OCI-LY1 (cell line): ENCODE measurements at regions not wholly inside any gene's neighbourhood (a gene's known extent, or its start where the extent isn't known, plus 50 kb on each side); places are given as distances from the start of the nearest gene placed in this dataset.

Source experiments
- H2AFZ ChIP-seq: fragments of 200-600 bp; sonication (generic), shearing (Covaris generic); 2 replicates; pipeline ENCODE4 v1.6.0; 2014; ENCODE audit warnings: antibody characterized with exemption, mild to moderate bottlenecking, low read length
- H3F3A ChIP-seq: fragments of 200-600 bp; sonication (generic), shearing (Covaris generic); 2 replicates; pipeline ENCODE4 v1.6.0; 2014; ENCODE audit warnings: mild to moderate bottlenecking, antibody characterized with exemption, low read length, moderate library complexity; ENCODE audit not compliant: insufficient read depth
- H3K27ac ChIP-seq: fragments of 200-600 bp; sonication (generic); 2 replicates; pipeline ENCODE4 v1.5.1; 2014; ENCODE audit warnings: low read length, mixed run types, mild to moderate bottlenecking, low read depth; ENCODE audit not compliant: poor library complexity, severe bottlenecking
- H3K27me3 ChIP-seq: fragments of 200-600 bp; sonication (generic); 2 replicates; pipeline ENCODE4 v1.6.0; 2014; ENCODE audit warnings: antibody characterized with exemption, mild to moderate bottlenecking, low read length, moderate library complexity; ENCODE audit not compliant: insufficient read depth
- H3K36me3 ChIP-seq: fragments of 200-600 bp; sonication (generic); 2 replicates; pipeline ENCODE4 v1.6.1; 2014; ENCODE audit warnings: mild to moderate bottlenecking, antibody characterized with exemption, low read length, moderate library complexity, mixed read lengths; ENCODE audit not compliant: insufficient read depth
- H3K4me1 ChIP-seq: fragments of 200-600 bp; sonication (generic); 2 replicates; pipeline ENCODE4 v1.5.1; 2014; ENCODE audit warnings: mild to moderate bottlenecking, low read length, moderate library complexity; ENCODE audit not compliant: insufficient read depth, severe bottlenecking
- H3K4me2 ChIP-seq: fragments of 200-600 bp; sonication (generic), shearing (Covaris generic); 2 replicates; pipeline ENCODE4 v1.6.1; 2014; ENCODE audit warnings: low read length
- H3K4me3 ChIP-seq: fragments of 200-600 bp; sonication (generic); 2 replicates; pipeline ENCODE4 v1.5.1; 2014; ENCODE audit warnings: low read length, low read depth, mild to moderate bottlenecking, mixed read lengths; ENCODE audit not compliant: poor library complexity, severe bottlenecking
- H3K79me2 ChIP-seq: fragments of 200-600 bp; shearing (Covaris generic); 2 replicates; pipeline ENCODE4 v1.6.1; 2016; ENCODE audit warnings: mixed run types, low read length, mixed read lengths; ENCODE audit not compliant: insufficient read depth
- H3K9ac ChIP-seq: fragments of 200-600 bp; sonication (generic), shearing (Covaris generic); 2 replicates; pipeline ENCODE4 v1.6.1; 2014; ENCODE audit warnings: mild to moderate bottlenecking, low read length, mixed read lengths
- H3K9me2 ChIP-seq: fragments of 200-600 bp; sonication (generic), shearing (Covaris generic); 2 replicates; pipeline ENCODE4 v1.6.1; 2014; ENCODE audit warnings: low read depth, mild to moderate bottlenecking, low read length, mixed read lengths
- H3K9me3 ChIP-seq: fragments of 200-600 bp; shearing (Covaris generic); 2 replicates; pipeline ENCODE4 v1.6.1; 2014; ENCODE audit warnings: low read length, mixed read lengths
- H4K20me1 ChIP-seq: fragments of 200-600 bp; sonication (generic), shearing (Covaris generic); 2 replicates; pipeline ENCODE4 v1.6.0; 2016; ENCODE audit warnings: mild to moderate bottlenecking, low read length; ENCODE audit not compliant: insufficient read depth
- EZH2 ChIP-seq: fragments of 200-600 bp; sonication (generic), shearing (Covaris generic); IDR thresholded peaks from 2 replicates; pipeline ENCODE4 v1.8.0; 2017; ENCODE audit warnings: borderline replicate concordance, mixed run types, mild to moderate bottlenecking, antibody characterized with exemption, low read length, moderate library complexity, mixed read lengths
- TF ChIP-seq, protein P1 (sequence below): fragments of 200-600 bp; sonication (generic), shearing (Covaris generic); IDR thresholded peaks from 2 replicates; pipeline ENCODE4 v1.5.1; 2017; ENCODE audit warnings: mild to moderate bottlenecking, antibody characterized with exemption, low read length, moderate library complexity, mixed read lengths

DNA sequence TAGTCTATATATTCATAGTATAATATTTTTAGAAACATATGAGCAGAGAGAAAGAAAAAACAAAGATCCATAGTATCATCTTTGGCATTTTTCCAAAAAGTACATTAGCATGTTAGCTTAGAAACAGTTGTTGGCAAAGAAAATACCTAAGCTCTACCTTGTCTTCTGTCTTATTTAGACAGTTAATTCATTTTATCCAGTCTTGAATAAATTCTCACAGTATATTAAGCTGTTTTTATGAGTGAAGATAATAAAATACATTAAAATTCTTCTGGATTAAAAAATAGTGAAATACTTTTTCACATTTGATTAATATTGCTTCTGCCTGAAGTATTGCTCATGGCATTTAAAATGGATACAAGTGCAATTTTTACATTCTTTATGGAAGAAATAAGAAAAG lies 145.2 kb downstream of the ZIC1 start:
- TF ChIP-seq, protein P1, sequence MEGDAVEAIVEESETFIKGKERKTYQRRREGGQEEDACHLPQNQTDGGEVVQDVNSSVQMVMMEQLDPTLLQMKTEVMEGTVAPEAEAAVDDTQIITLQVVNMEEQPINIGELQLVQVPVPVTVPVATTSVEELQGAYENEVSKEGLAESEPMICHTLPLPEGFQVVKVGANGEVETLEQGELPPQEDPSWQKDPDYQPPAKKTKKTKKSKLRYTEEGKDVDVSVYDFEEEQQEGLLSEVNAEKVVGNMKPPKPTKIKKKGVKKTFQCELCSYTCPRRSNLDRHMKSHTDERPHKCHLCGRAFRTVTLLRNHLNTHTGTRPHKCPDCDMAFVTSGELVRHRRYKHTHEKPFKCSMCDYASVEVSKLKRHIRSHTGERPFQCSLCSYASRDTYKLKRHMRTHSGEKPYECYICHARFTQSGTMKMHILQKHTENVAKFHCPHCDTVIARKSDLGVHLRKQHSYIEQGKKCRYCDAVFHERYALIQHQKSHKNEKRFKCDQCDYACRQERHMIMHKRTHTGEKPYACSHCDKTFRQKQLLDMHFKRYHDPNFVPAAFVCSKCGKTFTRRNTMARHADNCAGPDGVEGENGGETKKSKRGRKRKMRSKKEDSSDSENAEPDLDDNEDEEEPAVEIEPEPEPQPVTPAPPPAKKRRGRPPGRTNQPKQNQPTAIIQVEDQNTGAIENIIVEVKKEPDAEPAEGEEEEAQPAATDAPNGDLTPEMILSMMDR: no peak
- no peak for TF ChIP-seq EZH2
- H3F3A ChIP-seq: no peaks in the 10 kb centered on the region
- no peak overlapping the region for H3K27ac ChIP-seq
- no peak overlapping the region for H3K4me3 ChIP-seq
- no peaks in the 10 kb centered on the region for H3K36me3 ChIP-seq
- no peaks in the 10 kb centered on the region for H3K9me3 ChIP-seq
- no peaks in the 10 kb centered on the region for H3K27me3 ChIP-seq
- H3K9me2 ChIP-seq: no peaks in the 10 kb centered on the region
- no peak overlapping the region for H3K9ac ChIP-seq
- no peaks in the 10 kb centered on the region for H3K79me2 ChIP-seq
- H4K20me1 ChIP-seq: no peaks in the 10 kb centered on the region
- H2AFZ ChIP-seq: no peak overlapping the region
- no peak overlapping the region for H3K4me2 ChIP-seq
- H3K4me1 ChIP-seq: no peaks in the 10 kb centered on the region

DNA sequence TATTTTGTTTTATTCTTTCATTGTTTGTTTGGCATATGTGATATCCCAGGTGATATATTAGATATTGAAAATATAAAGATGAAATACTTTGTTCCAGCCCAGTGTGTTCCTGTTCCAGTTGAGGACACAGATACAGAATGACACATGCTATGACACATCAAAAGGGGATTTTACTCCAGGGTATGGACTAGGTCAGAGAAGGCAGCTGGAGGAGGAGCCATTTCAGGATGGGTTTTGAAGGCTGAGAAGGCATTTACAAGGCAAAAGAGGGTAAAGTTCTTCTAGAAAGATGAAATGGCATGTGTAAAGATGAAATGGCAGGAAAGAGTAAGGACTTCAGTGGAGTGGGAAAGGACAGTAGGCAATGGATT lies 163.8 kb downstream of the ZIC1 start:
- no peaks in the 10 kb centered on the region for H3K9me3 ChIP-seq
- no peak overlapping the region for H3K9ac ChIP-seq
- H3K4me2 ChIP-seq: no peak overlapping the region
- H3K36me3 ChIP-seq: no peaks in the 10 kb centered on the region
- no peaks in the 10 kb centered on the region for H3K27me3 ChIP-seq
- no peaks in the 10 kb centered on the region for H3K4me1 ChIP-seq
- no peak overlapping the region for H3K4me3 ChIP-seq
- TF ChIP-seq, protein P1: no peak
- no peak for TF ChIP-seq EZH2
- no peaks in the 10 kb centered on the region for H4K20me1 ChIP-seq
- no peaks in the 10 kb centered on the region; the same call in 1 of the 2 replicates for H3F3A ChIP-seq
- no peaks in the 10 kb centered on the region for H3K9me2 ChIP-seq
- no peaks in the 10 kb centered on the region for H3K79me2 ChIP-seq
- no peak overlapping the region for H2AFZ ChIP-seq
- H3K27ac ChIP-seq: no peak overlapping the region

DNA sequence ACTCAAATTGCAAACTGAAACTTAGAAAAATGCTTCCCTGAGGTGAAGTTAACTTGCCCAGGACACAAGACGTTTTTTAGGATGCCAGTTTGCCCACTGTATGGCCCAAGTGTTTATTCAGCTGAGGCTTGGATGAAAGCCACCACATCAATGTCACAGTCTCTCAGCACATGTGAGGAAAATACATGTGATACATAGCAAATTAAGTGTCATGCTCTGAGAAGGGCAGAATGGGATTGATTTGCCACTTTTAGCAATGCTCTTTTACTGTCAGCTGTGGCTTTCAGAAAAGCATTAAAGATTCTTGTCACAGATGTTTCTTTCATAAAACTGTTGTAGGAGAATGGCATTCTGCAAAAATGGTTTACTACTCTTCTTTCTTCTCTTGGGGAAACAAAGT lies 165.5 kb downstream of the ZIC1 start:
- TF ChIP-seq EZH2: no peak
- TF ChIP-seq, protein P1: no peak
- Histone ChIP-seq H4K20me1 (no peaks in the 10 kb centered on the region), H3K79me2 (no peaks in the 10 kb centered on the region), H3K9me2 (no peaks in the 10 kb centered on the region), H3K4me3 (no peak overlapping the region), H3K4me1 (no peaks in the 10 kb centered on the region), H3K9me3 (no peaks in the 10 kb centered on the region), H3K27me3 (no peaks in the 10 kb centered on the region), H2AFZ (no peak overlapping the region), H3K9ac (no peak overlapping the region), H3F3A (no peaks in the 10 kb centered on the region; the same call in 1 of the 2 replicates), H3K36me3 (no peaks in the 10 kb centered on the region), H3K4me2 (no peak overlapping the region), H3K27ac (no peak overlapping the region)
